ENCODE measurements at regions not wholly inside any gene's neighbourhood (a gene's known extent, or its start where the extent isn't known, plus 50 kb on each side); places are given as distances from the start of the nearest gene placed in this dataset.

GRCh38 chr10:8617792-8618191 is 563.3 kb downstream of the GATA3 start:
- DNase-seq (no peak), ATAC-seq (no peak)
- H3K27me3 Mint-ChIP-seq = peaks cover 16% of the 10 kb centered on the region
- H3K4me3 Mint-ChIP-seq = no peak overlapping the region
- H3K4me1 Mint-ChIP-seq = peaks cover 7% of the 10 kb centered on the region
- H3K27ac Mint-ChIP-seq = no peak overlapping the region
- H3K9me3 ChIP-seq (ENCODE audit: control insufficient read depth, low read length, poor library complexity, severe bottlenecking) = no peaks in the 10 kb centered on the region
- H3K36me3 Mint-ChIP-seq (ENCODE audit: low read depth) = no peaks in the 10 kb centered on the region

GRCh38 chr10:8618834-8619233 is 564.3 kb downstream of the GATA3 start:
- no peaks in the 10 kb centered on the region for H3K9me3 ChIP-seq (ENCODE audit: control insufficient read depth, low read length, poor library complexity, severe bottlenecking)
- peaks cover 16% of the 10 kb centered on the region for H3K27me3 Mint-ChIP-seq
- no peak for DNase-seq
- no peak for ATAC-seq
- no peaks in the 10 kb centered on the region for H3K36me3 Mint-ChIP-seq (ENCODE audit: low read depth)
- no peak overlapping the region for H3K27ac Mint-ChIP-seq
- peaks cover 7% of the 10 kb centered on the region for H3K4me1 Mint-ChIP-seq
- no peak overlapping the region for H3K4me3 Mint-ChIP-seq

GRCh38 chr10:8628351-8628750 is 573.9 kb downstream of the GATA3 start:
- Mint-ChIP-seq H3K4me3 (no peak overlapping the region), H3K27ac (no peak overlapping the region), H3K36me3 (ENCODE audit: low read depth) (peaks cover 2% of the 10 kb centered on the region), H3K4me1 (no peaks in the 10 kb centered on the region), H3K27me3 (peaks cover 8% of the 10 kb centered on the region)
- DNase-seq (no peak), ATAC-seq (no peak)
- no peaks in the 10 kb centered on the region for H3K9me3 ChIP-seq (ENCODE audit: control insufficient read depth, low read length, poor library complexity, severe bottlenecking)

- Mint-ChIP-seq H3K36me3 (ENCODE audit: low read depth) (peaks cover 2% of the 10 kb centered on the region), H3K4me3 (no peak overlapping the region), H3K27ac (no peak overlapping the region), H3K4me1 (no peaks in the 10 kb centered on the region), H3K27me3 (peaks cover 2% of the 10 kb centered on the region)
- no peak for ATAC-seq
- no peak for DNase-seq
- no peaks in the 10 kb centered on the region for H3K9me3 ChIP-seq (ENCODE audit: control insufficient read depth, low read length, poor library complexity, severe bottlenecking)
Measured at GRCh38 chr10:8633909-8634308, 579.4 kb downstream of the GATA3 start.

- Mint-ChIP-seq H3K4me3 (no peak overlapping the region), H3K4me1 (no peaks in the 10 kb centered on the region), H3K27me3 (peaks cover 4% of the 10 kb centered on the region), H3K36me3 (ENCODE audit: low read depth) (no peaks in the 10 kb centered on the region), H3K27ac (no peak overlapping the region)
- DNase-seq (no peak), ATAC-seq (no peak)
- no peaks in the 10 kb centered on the region for H3K9me3 ChIP-seq (ENCODE audit: control insufficient read depth, low read length, poor library complexity, severe bottlenecking)
Measured at GRCh38 chr10:8636371-8636770, 581.9 kb downstream of the GATA3 start.

- ATAC-seq (no peak), DNase-seq (no peak)
- no peaks in the 10 kb centered on the region for H3K9me3 ChIP-seq (ENCODE audit: control insufficient read depth, low read length, poor library complexity, severe bottlenecking)
- Mint-ChIP-seq H3K36me3 (ENCODE audit: low read depth) (no peaks in the 10 kb centered on the region), H3K4me1 (no peaks in the 10 kb centered on the region), H3K4me3 (no peak overlapping the region), H3K27me3 (peaks cover 4% of the 10 kb centered on the region), H3K27ac (no peak overlapping the region)
Measured at GRCh38 chr10:8637640-8638039, 583.2 kb downstream of the GATA3 start.

GRCh38 chr10:8638088-8638672 is 583.7 kb downstream of the GATA3 start:
- ATAC-seq (no peak), DNase-seq (no peak)
- H3K9me3 ChIP-seq (ENCODE audit: control insufficient read depth, low read length, poor library complexity, severe bottlenecking) = no peaks in the 10 kb centered on the region
- H3K27me3 Mint-ChIP-seq = peaks cover 8% of the 10 kb centered on the region
- H3K4me1 Mint-ChIP-seq = no peaks in the 10 kb centered on the region
- H3K27ac Mint-ChIP-seq = no peak overlapping the region
- H3K36me3 Mint-ChIP-seq (ENCODE audit: low read depth) = no peaks in the 10 kb centered on the region
- no peak overlapping the region for H3K4me3 Mint-ChIP-seq

GRCh38 chr10:8639486-8640185 is 585.1 kb downstream of the GATA3 start:
- no peak overlapping the region for H3K4me3 Mint-ChIP-seq
- DNase-seq (no peak), ATAC-seq (no peak)
- peaks cover 11% of the 10 kb centered on the region for H3K27me3 Mint-ChIP-seq
- no peaks in the 10 kb centered on the region for H3K36me3 Mint-ChIP-seq (ENCODE audit: low read depth)
- no peaks in the 10 kb centered on the region for H3K4me1 Mint-ChIP-seq
- H3K9me3 ChIP-seq (ENCODE audit: control insufficient read depth, low read length, poor library complexity, severe bottlenecking) = no peaks in the 10 kb centered on the region
- H3K27ac Mint-ChIP-seq = no peak overlapping the region

- no peak overlapping the region for H3K4me3 Mint-ChIP-seq
- no peaks in the 10 kb centered on the region for H3K36me3 Mint-ChIP-seq (ENCODE audit: low read depth)
- no peak overlapping the region for H3K27ac Mint-ChIP-seq
- H3K27me3 Mint-ChIP-seq = peaks cover 11% of the 10 kb centered on the region
- ATAC-seq (no peak), DNase-seq (no peak)
- H3K4me1 Mint-ChIP-seq = no peaks in the 10 kb centered on the region
- no peaks in the 10 kb centered on the region for H3K9me3 ChIP-seq (ENCODE audit: control insufficient read depth, low read length, poor library complexity, severe bottlenecking)
Measured at GRCh38 chr10:8640301-8640700, 585.8 kb downstream of the GATA3 start.

GRCh38 chr10:8640878-8641277 is 586.4 kb downstream of the GATA3 start:
- ATAC-seq (no peak), DNase-seq (no peak)
- H3K27ac Mint-ChIP-seq = no peak overlapping the region
- H3K36me3 Mint-ChIP-seq (ENCODE audit: low read depth) = no peaks in the 10 kb centered on the region
- H3K4me3 Mint-ChIP-seq = no peak overlapping the region
- H3K9me3 ChIP-seq (ENCODE audit: control insufficient read depth, low read length, poor library complexity, severe bottlenecking) = no peaks in the 10 kb centered on the region
- H3K4me1 Mint-ChIP-seq = no peaks in the 10 kb centered on the region
- H3K27me3 Mint-ChIP-seq = peaks cover 11% of the 10 kb centered on the region

GRCh38 chr10:8656261-8656660 is 601.8 kb downstream of the GATA3 start:
- H3K27me3 Mint-ChIP-seq = peaks cover 27% of the 10 kb centered on the region
- no peaks in the 10 kb centered on the region for H3K9me3 ChIP-seq (ENCODE audit: control insufficient read depth, low read length, poor library complexity, severe bottlenecking)
- ATAC-seq = no peak
- no peak overlapping the region for H3K4me3 Mint-ChIP-seq
- H3K36me3 Mint-ChIP-seq (ENCODE audit: low read depth) = no peaks in the 10 kb centered on the region
- no peak overlapping the region for H3K27ac Mint-ChIP-seq
- no peak for DNase-seq
- H3K4me1 Mint-ChIP-seq = no peaks in the 10 kb centered on the region

GRCh38 chr10:8659982-8660381 is 605.5 kb downstream of the GATA3 start:
- H3K9me3 ChIP-seq (ENCODE audit: control insufficient read depth, low read length, poor library complexity, severe bottlenecking) = no peaks in the 10 kb centered on the region
- H3K4me3 Mint-ChIP-seq = no peak overlapping the region
- peaks cover 22% of the 10 kb centered on the region for H3K27me3 Mint-ChIP-seq
- H3K4me1 Mint-ChIP-seq = no peaks in the 10 kb centered on the region
- ATAC-seq = no peak
- H3K36me3 Mint-ChIP-seq (ENCODE audit: low read depth) = no peaks in the 10 kb centered on the region
- H3K27ac Mint-ChIP-seq = no peak overlapping the region
- DNase-seq = no peak

- DNase-seq = no peak
- Mint-ChIP-seq H3K4me1 (no peaks in the 10 kb centered on the region), H3K27ac (no peak overlapping the region), H3K36me3 (ENCODE audit: low read depth) (no peaks in the 10 kb centered on the region), H3K27me3 (peaks cover 28% of the 10 kb centered on the region), H3K4me3 (no peak overlapping the region)
- ATAC-seq = no peak
- no peaks in the 10 kb centered on the region for H3K9me3 ChIP-seq (ENCODE audit: control insufficient read depth, low read length, poor library complexity, severe bottlenecking)
Measured at GRCh38 chr10:8661886-8662285, 607.4 kb downstream of the GATA3 start.

GRCh38 chr10:8663131-8663530 is 608.6 kb downstream of the GATA3 start:
- DNase-seq (no peak), ATAC-seq (no peak)
- H3K9me3 ChIP-seq (ENCODE audit: control insufficient read depth, low read length, poor library complexity, severe bottlenecking) = no peaks in the 10 kb centered on the region
- H3K27ac Mint-ChIP-seq = no peak overlapping the region
- H3K4me3 Mint-ChIP-seq = no peak overlapping the region
- peaks cover 36% of the 10 kb centered on the region for H3K27me3 Mint-ChIP-seq
- no peaks in the 10 kb centered on the region for H3K36me3 Mint-ChIP-seq (ENCODE audit: low read depth)
- H3K4me1 Mint-ChIP-seq = no peaks in the 10 kb centered on the region
